ENCODE measurements at regions not wholly inside any gene's neighbourhood (a gene's known extent, or its start where the extent isn't known, plus 50 kb on each side); places are given as distances from the start of the nearest gene placed in this dataset.

DNA sequence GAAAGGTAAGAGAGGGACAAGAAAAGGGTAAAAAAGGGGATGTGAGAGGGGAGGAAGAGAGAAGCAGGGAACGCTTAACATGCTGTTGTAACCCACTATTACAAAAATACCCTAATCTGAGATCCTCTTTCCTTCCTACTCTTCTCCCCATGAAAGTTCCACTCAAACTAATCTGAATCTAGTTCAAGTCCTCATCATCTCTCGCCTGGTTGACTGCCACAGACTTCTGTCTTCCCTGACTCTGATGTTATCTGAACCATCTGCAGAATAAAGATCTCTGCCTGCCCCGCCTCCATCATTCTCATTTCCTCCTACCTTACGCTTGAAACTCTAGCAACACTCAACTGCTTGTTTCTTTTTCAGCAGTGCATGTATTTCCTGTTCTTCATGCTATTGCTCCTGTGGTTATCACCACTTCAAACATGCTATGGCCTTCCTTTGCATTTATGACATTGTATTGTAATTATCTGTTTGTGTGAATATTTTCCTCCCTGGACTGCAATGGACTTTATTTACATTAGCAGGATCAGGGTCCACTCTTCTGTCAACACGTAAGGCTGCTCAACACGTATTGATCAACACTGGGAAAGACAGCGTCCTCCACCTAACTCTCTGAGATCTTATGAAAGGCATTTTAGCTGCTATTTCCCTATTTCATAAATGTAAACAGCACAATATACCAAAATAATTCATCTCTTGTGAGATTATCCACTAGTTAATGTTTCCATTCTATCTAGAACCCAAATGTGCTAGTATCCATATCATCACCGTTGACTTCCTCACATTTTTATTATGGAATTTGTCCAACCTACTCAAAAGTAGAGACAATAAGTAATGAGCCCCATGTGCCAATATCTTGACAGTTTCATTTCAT lies 215.5 kb upstream of the USP25 start:
- ChIA-PET CTCF (no interaction called here), POLR2A (no interaction called here)

DNA sequence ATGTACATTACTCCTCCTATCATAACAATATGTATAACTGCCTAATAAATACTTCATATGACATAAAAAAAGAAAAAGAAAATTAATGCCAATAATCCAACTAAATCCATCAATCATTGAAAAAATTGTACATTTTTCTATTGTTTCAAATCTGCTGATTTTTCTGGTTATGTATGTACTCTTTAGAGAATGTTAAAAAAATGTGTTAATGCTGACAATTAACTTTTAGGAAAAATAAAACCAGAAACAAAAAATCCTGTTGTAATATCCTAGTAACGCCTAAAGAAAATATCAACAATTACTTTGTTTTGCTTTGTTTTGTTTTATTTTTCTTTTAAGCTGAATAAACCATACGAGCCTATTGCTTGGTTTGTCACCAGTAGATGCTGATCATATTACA lies 213.9 kb upstream of the USP25 start:
- Histone ChIP-seq H3K4me3 (ENCODE audit: low read depth, low read length) (no peak overlapping the region), H3K27ac (ENCODE audit: extremely low read depth, low read depth, low read length) (no peak overlapping the region), H3K4me1 (ENCODE audit: control insufficient read depth, insufficient read depth, low read length) (no peaks in the 10 kb centered on the region), H3K9me3 (ENCODE audit: control insufficient read depth, insufficient read depth, low read depth, low read length) (no peaks in the 10 kb centered on the region), H3K36me3 (ENCODE audit: control insufficient read depth in 2 of 2, insufficient read depth in 1 of 2, low read length in 2 of 2) (no peaks in the 10 kb centered on the region)
- CTCF ChIA-PET: interaction anchor here (0.7 to 1.6 kb wide), 4 partner anchors 14 to 76 kb away, joined by 3 to 7 read pairs (median 4); no protein-coding TSS in a partner anchor
- POLR2A ChIA-PET: no interaction called here
- no peak for TF ChIP-seq ZNF626 (tag by site-specific recombination; IDR thresholded peaks at IDR 0.05)
- TF ChIP-seq, protein P1, sequence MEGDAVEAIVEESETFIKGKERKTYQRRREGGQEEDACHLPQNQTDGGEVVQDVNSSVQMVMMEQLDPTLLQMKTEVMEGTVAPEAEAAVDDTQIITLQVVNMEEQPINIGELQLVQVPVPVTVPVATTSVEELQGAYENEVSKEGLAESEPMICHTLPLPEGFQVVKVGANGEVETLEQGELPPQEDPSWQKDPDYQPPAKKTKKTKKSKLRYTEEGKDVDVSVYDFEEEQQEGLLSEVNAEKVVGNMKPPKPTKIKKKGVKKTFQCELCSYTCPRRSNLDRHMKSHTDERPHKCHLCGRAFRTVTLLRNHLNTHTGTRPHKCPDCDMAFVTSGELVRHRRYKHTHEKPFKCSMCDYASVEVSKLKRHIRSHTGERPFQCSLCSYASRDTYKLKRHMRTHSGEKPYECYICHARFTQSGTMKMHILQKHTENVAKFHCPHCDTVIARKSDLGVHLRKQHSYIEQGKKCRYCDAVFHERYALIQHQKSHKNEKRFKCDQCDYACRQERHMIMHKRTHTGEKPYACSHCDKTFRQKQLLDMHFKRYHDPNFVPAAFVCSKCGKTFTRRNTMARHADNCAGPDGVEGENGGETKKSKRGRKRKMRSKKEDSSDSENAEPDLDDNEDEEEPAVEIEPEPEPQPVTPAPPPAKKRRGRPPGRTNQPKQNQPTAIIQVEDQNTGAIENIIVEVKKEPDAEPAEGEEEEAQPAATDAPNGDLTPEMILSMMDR (tag by site-specific recombination; IDR thresholded peaks at IDR 0.05): no peak
- TF ChIP-seq, protein P2, sequence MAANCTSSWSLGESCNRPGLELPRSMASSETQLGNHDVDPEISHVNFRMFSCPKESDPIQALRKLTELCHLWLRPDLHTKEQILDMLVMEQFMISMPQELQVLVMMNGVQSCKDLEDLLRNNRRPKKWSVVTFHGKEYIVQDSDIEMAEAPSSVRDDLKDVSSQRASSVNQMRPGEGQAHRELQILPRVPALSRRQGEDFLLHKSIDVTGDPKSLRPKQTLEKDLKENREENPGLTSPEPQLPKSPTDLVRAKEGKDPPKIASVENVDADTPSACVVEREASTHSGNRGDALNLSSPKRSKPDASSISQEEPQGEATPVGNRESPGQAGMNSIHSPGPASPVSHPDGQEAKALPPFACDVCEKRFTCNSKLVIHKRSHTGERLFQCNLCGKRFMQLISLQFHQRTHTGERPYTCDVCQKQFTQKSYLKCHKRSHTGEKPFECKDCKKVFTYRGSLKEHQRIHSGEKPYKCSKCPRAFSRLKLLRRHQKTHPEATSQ (tag by site-specific recombination; IDR thresholded peaks at IDR 0.05): no peak
- TF ChIP-seq SP7 (tag by site-specific recombination; IDR thresholded peaks at IDR 0.05): no peak
- TF ChIP-seq ZNF132 (tag by site-specific recombination; IDR thresholded peaks at IDR 0.05; ENCODE audit: borderline replicate concordance): no peak
- TF ChIP-seq ZNF560 (tag by site-specific recombination; IDR thresholded peaks at IDR 0.05; ENCODE audit: borderline replicate concordance): no peak

More for the DNA sequence above, 215.5 kb upstream of the USP25 start:
- Histone ChIP-seq H3K4me3 (ENCODE audit: low read depth, low read length) (no peak overlapping the region), H3K4me1 (ENCODE audit: control insufficient read depth, insufficient read depth, low read length) (no peaks in the 10 kb centered on the region), H3K36me3 (ENCODE audit: control insufficient read depth in 2 of 2, insufficient read depth in 1 of 2, low read length in 2 of 2) (no peaks in the 10 kb centered on the region), H3K27ac (ENCODE audit: extremely low read depth, low read depth, low read length) (no peak overlapping the region), H3K9me3 (ENCODE audit: control insufficient read depth, insufficient read depth, low read depth, low read length) (no peaks in the 10 kb centered on the region)
- TF ChIP-seq ZNF561 (tag by site-specific recombination; IDR thresholded peaks at IDR 0.05; ENCODE audit: borderline replicate concordance): no peak
- no peak for TF ChIP-seq ZNF658 (tag by site-specific recombination; IDR thresholded peaks at IDR 0.05)
- TF ChIP-seq ZBTB48 (tag by site-specific recombination; IDR thresholded peaks at IDR 0.05): no peak
- TF ChIP-seq ZNF785 (tag by site-specific recombination; IDR thresholded peaks at IDR 0.05): no peak

DNA sequence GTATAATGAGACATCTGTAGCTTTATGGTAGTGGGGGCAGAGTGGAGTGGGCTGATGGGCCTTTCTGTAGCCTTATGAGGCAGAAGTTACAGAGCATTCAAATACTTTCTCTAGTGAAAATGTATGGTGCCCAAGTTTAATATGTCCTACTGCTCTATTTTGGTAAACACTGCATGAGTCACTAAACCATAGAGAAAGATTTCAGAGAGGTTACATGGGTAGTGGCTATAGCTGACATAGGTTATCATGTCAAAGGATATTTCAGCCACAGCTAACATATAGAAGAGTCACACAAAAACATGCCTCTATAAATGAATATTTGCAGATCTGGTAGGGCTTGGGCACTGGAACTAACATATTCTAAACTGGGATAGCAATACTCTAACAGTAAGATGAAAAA lies 212.4 kb upstream of the USP25 start:
- Histone ChIP-seq H3K4me3 (ENCODE audit: low read depth, low read length) (no peak overlapping the region), H3K36me3 (ENCODE audit: control insufficient read depth in 2 of 2, insufficient read depth in 1 of 2, low read length in 2 of 2) (no peaks in the 10 kb centered on the region), H3K9me3 (ENCODE audit: control insufficient read depth, insufficient read depth, low read depth, low read length) (no peaks in the 10 kb centered on the region), H3K27ac (ENCODE audit: extremely low read depth, low read depth, low read length) (no peak overlapping the region), H3K4me1 (ENCODE audit: control insufficient read depth, insufficient read depth, low read length) (no peaks in the 10 kb centered on the region)
- TF ChIP-seq ZNF830 (tag by site-specific recombination; IDR thresholded peaks at IDR 0.05; ENCODE audit: low read depth): no peak
- no peak for TF ChIP-seq ZBTB7A (tag by site-specific recombination; IDR thresholded peaks at IDR 0.05; ENCODE audit: low read depth)
- no peak for TF ChIP-seq ZNF596 (tag by site-specific recombination; IDR thresholded peaks at IDR 0.05)
- no peak for TF ChIP-seq ZNF48 (tag by site-specific recombination; IDR thresholded peaks at IDR 0.05)
- TF ChIP-seq BCL11B (tag by site-specific recombination; IDR thresholded peaks at IDR 0.05; ENCODE audit: low read depth): no peak
- TF ChIP-seq, protein P3, sequence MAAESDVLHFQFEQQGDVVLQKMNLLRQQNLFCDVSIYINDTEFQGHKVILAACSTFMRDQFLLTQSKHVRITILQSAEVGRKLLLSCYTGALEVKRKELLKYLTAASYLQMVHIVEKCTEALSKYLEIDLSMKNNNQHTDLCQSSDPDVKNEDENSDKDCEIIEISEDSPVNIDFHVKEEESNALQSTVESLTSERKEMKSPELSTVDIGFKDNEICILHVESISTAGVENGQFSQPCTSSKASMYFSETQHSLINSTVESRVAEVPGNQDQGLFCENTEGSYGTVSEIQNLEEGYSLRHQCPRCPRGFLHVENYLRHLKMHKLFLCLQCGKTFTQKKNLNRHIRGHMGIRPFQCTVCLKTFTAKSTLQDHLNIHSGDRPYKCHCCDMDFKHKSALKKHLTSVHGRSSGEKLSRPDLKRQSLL (tag by site-specific recombination; IDR thresholded peaks at IDR 0.05): no peak
- TF ChIP-seq, protein P4, sequence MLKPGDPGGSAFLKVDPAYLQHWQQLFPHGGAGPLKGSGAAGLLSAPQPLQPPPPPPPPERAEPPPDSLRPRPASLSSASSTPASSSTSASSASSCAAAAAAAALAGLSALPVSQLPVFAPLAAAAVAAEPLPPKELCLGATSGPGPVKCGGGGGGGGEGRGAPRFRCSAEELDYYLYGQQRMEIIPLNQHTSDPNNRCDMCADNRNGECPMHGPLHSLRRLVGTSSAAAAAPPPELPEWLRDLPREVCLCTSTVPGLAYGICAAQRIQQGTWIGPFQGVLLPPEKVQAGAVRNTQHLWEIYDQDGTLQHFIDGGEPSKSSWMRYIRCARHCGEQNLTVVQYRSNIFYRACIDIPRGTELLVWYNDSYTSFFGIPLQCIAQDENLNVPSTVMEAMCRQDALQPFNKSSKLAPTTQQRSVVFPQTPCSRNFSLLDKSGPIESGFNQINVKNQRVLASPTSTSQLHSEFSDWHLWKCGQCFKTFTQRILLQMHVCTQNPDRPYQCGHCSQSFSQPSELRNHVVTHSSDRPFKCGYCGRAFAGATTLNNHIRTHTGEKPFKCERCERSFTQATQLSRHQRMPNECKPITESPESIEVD (tag by site-specific recombination; IDR thresholded peaks at IDR 0.05): no peak
- no peak for TF ChIP-seq ZIC2 (tag by site-specific recombination; IDR thresholded peaks at IDR 0.05)
- TF ChIP-seq, protein P5, sequence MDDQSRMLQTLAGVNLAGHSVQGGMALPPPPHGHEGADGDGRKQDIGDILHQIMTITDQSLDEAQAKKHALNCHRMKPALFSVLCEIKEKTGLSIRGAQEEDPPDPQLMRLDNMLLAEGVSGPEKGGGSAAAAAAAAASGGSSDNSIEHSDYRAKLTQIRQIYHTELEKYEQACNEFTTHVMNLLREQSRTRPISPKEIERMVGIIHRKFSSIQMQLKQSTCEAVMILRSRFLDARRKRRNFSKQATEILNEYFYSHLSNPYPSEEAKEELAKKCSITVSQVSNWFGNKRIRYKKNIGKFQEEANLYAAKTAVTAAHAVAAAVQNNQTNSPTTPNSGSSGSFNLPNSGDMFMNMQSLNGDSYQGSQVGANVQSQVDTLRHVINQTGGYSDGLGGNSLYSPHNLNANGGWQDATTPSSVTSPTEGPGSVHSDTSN (CRISPR knock-in tag; IDR thresholded peaks at IDR 0.05): no peak
- TF ChIP-seq, protein P6, sequence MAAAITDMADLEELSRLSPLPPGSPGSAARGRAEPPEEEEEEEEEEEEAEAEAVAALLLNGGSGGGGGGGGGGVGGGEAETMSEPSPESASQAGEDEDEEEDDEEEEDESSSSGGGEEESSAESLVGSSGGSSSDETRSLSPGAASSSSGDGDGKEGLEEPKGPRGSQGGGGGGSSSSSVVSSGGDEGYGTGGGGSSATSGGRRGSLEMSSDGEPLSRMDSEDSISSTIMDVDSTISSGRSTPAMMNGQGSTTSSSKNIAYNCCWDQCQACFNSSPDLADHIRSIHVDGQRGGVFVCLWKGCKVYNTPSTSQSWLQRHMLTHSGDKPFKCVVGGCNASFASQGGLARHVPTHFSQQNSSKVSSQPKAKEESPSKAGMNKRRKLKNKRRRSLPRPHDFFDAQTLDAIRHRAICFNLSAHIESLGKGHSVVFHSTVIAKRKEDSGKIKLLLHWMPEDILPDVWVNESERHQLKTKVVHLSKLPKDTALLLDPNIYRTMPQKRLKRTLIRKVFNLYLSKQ (tag by site-specific recombination; IDR thresholded peaks at IDR 0.05; ENCODE audit: borderline replicate concordance): no peak
- POLR2A ChIA-PET: no interaction called here
- CTCF ChIA-PET: interaction anchor here (0.6 to 1.6 kb wide), 2 partner anchors 15 to 36 kb away, joined by 3 to 7 read pairs; no protein-coding TSS in a partner anchor

Data from HEK293 (cell line).